ENCODE measurements at regions not wholly inside any gene's neighbourhood (a gene's known extent, or its start where the extent isn't known, plus 50 kb on each side); places are given as distances from the start of the nearest gene placed in this dataset.

DNA sequence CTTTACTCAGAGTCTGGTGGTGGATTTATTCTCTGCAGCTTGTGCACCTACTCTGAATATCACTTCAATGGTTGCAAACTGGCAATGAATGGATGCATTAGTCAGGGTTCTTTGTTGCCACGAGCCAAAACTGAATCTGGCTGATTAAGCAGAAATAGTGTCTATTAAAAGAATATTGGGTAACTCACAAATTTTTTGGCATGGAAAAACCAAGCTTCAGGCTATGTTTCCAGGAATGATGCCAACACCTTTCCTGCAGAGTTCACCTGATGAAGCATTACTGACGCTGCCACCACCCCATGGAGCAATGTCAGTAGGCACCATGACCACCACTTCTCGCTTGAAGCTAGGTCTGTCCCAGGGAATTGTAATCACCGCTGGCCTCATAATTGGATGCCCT, 597.8 kb upstream of the SLC10A2 start:
- CTCF ChIA-PET = interaction anchor here (1.1 kb wide), 1 partner anchor 12 kb away, joined by 4 read pairs; no protein-coding TSS in a partner anchor
- DNase-seq (ENCODE audit: extremely low spot score) = no peak
- TF ChIP-seq, protein P1, sequence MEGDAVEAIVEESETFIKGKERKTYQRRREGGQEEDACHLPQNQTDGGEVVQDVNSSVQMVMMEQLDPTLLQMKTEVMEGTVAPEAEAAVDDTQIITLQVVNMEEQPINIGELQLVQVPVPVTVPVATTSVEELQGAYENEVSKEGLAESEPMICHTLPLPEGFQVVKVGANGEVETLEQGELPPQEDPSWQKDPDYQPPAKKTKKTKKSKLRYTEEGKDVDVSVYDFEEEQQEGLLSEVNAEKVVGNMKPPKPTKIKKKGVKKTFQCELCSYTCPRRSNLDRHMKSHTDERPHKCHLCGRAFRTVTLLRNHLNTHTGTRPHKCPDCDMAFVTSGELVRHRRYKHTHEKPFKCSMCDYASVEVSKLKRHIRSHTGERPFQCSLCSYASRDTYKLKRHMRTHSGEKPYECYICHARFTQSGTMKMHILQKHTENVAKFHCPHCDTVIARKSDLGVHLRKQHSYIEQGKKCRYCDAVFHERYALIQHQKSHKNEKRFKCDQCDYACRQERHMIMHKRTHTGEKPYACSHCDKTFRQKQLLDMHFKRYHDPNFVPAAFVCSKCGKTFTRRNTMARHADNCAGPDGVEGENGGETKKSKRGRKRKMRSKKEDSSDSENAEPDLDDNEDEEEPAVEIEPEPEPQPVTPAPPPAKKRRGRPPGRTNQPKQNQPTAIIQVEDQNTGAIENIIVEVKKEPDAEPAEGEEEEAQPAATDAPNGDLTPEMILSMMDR (IDR thresholded peaks at IDR 0.05; ENCODE audit: control extremely low read depth, extremely low read depth, low read depth, missing control alignments) = no peak
- POLR2A ChIA-PET = no interaction called here

DNA sequence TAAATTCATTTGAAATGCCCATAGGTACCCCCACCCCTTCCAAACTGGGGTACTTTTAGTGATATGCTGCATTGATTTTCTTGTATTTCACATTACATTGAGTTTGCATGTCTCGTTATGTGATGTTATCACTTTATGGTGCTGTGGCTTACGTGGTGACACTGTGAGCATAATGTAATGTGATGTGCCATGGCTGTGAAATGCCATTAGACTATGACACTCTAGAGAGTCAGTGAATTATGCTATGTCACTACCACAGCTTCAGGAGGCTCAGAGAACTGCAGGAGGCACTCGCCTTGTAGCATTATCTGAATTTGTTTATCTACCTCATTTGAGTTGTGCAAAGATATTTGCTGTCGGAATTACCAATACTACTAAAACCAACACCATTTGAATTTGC, 590.1 kb upstream of the SLC10A2 start:
- no peak for DNase-seq (ENCODE audit: extremely low spot score)
- ChIA-PET POLR2A (no interaction called here), CTCF (no interaction called here)
- TF ChIP-seq, protein P1 (IDR thresholded peaks at IDR 0.05; ENCODE audit: control extremely low read depth, extremely low read depth, low read depth, missing control alignments) = no peak

DNA sequence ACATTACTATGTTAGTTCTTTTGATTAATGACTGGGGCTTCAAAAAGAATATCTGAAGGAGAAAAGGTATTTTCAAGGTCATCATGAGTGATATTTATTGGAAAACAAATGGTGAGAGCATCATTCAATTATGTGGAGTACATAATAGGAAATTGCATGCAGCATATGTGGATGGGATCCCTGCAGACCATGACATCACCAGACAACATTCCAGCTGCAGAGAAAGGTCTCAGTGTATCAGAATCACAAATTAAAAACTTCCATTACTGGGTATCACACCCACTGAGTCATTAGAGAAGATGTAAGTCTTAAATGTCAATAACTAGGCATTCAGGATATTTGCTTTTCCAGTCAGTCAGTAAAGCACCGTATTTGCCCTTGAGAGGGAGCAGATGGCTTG, 574.4 kb upstream of the SLC10A2 start:
- TF ChIP-seq, protein P1 (IDR thresholded peaks at IDR 0.05; ENCODE audit: control extremely low read depth, extremely low read depth, low read depth, missing control alignments) = no peak
- CTCF ChIA-PET = no interaction called here
- POLR2A ChIA-PET = no interaction called here
- DNase-seq (ENCODE audit: extremely low spot score) = no peak

DNA sequence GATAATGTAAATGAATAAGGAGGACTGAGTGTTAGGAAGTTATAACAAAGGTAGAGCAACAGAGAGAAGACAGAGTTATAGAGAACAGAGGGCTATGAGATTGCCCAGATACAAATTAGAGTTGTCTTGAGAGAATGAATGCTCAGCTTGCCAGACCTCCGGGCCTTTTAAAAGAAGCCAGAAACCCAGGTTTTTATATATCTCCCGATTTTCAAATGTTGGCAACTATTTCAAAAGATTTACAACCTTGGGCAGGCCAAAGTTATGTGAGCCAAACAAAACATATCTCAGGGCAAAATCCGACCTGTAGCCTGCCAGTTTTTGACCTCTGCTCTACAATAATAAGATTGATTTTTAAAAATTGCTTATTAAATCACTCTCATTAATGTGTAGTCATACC, 573.1 kb upstream of the SLC10A2 start:
- POLR2A ChIA-PET = no interaction called here
- no peak for DNase-seq (ENCODE audit: extremely low spot score)
- CTCF ChIA-PET = interaction anchor here (1.2 kb wide), 1 partner anchor 10 kb away, joined by 3 read pairs; no protein-coding TSS in a partner anchor
- TF ChIP-seq, protein P1 (IDR thresholded peaks at IDR 0.05; ENCODE audit: control extremely low read depth, extremely low read depth, low read depth, missing control alignments) = no peak

GRCh38 chr13:103638706-103639105, 572.5 kb upstream of the SLC10A2 start:
- DNase-seq (ENCODE audit: extremely low spot score) = no peak
- POLR2A ChIA-PET = no interaction called here
- TF ChIP-seq, protein P1 (IDR thresholded peaks at IDR 0.05; ENCODE audit: control extremely low read depth, extremely low read depth, low read depth, missing control alignments) = no peak
- CTCF ChIA-PET = interaction anchor here (1.2 kb wide), 1 partner anchor 9 kb away, joined by 3 read pairs; no protein-coding TSS in a partner anchor

- TF ChIP-seq, protein P1 (IDR thresholded peaks at IDR 0.05; ENCODE audit: control extremely low read depth, extremely low read depth, low read depth, missing control alignments) = no peak
- ChIA-PET CTCF (no interaction called here), POLR2A (no interaction called here)
- no peak for DNase-seq (ENCODE audit: extremely low spot score)
These were observed 567.8 kb upstream of the SLC10A2 start for GRCh38 chr13:103634066-103634465.

DNA sequence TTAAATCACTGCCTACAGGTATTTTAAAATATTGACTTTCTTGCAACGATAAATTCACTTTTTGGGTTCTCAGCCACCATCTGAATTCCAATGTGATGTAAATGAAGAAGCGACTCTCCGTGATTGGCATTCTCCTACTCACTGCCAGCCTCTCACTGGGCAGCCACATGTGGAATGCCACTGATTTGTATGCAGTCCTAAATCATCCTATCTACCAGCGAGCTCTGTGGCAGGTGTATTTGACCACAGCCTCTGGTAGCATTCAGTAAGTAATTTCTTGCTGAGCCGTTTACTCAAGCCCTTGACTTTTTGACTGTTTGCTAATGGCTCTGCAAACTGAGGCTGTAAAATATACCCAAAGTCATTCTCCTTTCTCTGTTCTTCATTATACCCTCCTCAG, 559.0 kb upstream of the SLC10A2 start:
- no peak for DNase-seq (ENCODE audit: extremely low spot score)
- TF ChIP-seq, protein P1 (IDR thresholded peaks at IDR 0.05; ENCODE audit: control extremely low read depth, extremely low read depth, low read depth, missing control alignments) = no peak
- CTCF ChIA-PET = no interaction called here
- POLR2A ChIA-PET = no interaction called here
